C4-2B (cell line): ENCODE measurements at regions not wholly inside any gene's neighbourhood (a gene's known extent, or its start where the extent isn't known, plus 50 kb on each side); places are given as distances from the start of the nearest gene placed in this dataset.

ENCODE experiments used
- ZFX ChIP-seq: fragments of 450-650 bp; IDR thresholded peaks from 2 replicates; pipeline ENCODE4 v1.6.1; 2017
- TF ChIP-seq, protein P1 (sequence below): fragments of 450-650 bp; conservative IDR thresholded peaks from 2 replicates; pipeline ENCODE4 v1.5.1; 2017; ENCODE audit warnings: mild to moderate bottlenecking

DNA sequence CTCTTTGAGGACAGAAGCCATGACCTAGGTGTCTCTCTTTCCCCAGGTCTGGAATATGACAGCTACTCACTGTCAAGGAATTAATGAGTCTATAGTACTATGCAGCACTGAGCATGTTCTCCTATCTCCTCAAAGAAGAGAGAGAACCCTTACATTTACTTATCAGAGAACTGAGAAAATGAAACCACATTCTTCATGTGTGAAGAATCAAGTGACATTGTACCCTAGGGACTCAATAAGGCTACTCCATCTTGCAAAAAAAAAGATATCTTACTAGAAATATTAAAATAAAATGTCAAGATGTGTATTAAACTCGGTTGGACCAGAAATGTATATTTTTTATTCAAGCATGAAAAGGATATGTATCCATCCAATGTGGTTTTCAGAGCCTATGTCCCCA, 133.2 kb upstream of the COL8A1 start:
- TF ChIP-seq, protein P1, sequence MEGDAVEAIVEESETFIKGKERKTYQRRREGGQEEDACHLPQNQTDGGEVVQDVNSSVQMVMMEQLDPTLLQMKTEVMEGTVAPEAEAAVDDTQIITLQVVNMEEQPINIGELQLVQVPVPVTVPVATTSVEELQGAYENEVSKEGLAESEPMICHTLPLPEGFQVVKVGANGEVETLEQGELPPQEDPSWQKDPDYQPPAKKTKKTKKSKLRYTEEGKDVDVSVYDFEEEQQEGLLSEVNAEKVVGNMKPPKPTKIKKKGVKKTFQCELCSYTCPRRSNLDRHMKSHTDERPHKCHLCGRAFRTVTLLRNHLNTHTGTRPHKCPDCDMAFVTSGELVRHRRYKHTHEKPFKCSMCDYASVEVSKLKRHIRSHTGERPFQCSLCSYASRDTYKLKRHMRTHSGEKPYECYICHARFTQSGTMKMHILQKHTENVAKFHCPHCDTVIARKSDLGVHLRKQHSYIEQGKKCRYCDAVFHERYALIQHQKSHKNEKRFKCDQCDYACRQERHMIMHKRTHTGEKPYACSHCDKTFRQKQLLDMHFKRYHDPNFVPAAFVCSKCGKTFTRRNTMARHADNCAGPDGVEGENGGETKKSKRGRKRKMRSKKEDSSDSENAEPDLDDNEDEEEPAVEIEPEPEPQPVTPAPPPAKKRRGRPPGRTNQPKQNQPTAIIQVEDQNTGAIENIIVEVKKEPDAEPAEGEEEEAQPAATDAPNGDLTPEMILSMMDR: no peak
- no peak for TF ChIP-seq ZFX
